Skeletal muscle tissue (tissue), 3 donors: ENCODE measurements at regions not wholly inside any gene's neighbourhood (a gene's known extent, or its start where the extent isn't known, plus 50 kb on each side); places are given as distances from the start of the nearest gene placed in this dataset.

Experiments
- H3K27ac ChIP-seq: one replicate; pipeline ENCODE4 v1.7.0; 2013; ENCODE audit warnings: mild to moderate bottlenecking, low read depth, low read length, inconsistent platforms
- H3K27me3 ChIP-seq, 3 donors: one replicate each; pipeline ENCODE4 v1.7.0; 2013; ENCODE audit warnings: low read length in 3 of 3; ENCODE audit not compliant: control insufficient read depth in 3 of 3, insufficient read depth in 3 of 3
- H3K36me3 ChIP-seq, 3 donors: one replicate each; pipeline ENCODE4 v1.7.0; 2013; ENCODE audit warnings: low read length in 3 of 3; ENCODE audit not compliant: control insufficient read depth in 3 of 3, insufficient read depth in 3 of 3
- H3K4me1 ChIP-seq, 3 donors: one replicate each; pipeline ENCODE4 v1.7.0; 2013; ENCODE audit warnings: low read length in 3 of 3, mild to moderate bottlenecking in 3 of 3; ENCODE audit not compliant: control insufficient read depth in 3 of 3, insufficient read depth in 3 of 3
- H3K4me3 ChIP-seq, 3 donors: one replicate each; pipeline ENCODE4 v1.7.0; 2013; ENCODE audit warnings: low read length in 3 of 3
- H3K9ac ChIP-seq, 3 donors: one replicate each; pipeline ENCODE4 v1.7.0; 2013; ENCODE audit warnings: low read length in 3 of 3, mild to moderate bottlenecking in 3 of 3, moderate library complexity in 2 of 3, low read depth in 1 of 3
- H3K9me3 ChIP-seq, 3 donors: one replicate each; pipeline ENCODE4 v1.7.0; 2013; ENCODE audit warnings: low read length in 3 of 3; ENCODE audit not compliant: control insufficient read depth in 3 of 3
- donor health status: Osteomylitis.

DNA sequence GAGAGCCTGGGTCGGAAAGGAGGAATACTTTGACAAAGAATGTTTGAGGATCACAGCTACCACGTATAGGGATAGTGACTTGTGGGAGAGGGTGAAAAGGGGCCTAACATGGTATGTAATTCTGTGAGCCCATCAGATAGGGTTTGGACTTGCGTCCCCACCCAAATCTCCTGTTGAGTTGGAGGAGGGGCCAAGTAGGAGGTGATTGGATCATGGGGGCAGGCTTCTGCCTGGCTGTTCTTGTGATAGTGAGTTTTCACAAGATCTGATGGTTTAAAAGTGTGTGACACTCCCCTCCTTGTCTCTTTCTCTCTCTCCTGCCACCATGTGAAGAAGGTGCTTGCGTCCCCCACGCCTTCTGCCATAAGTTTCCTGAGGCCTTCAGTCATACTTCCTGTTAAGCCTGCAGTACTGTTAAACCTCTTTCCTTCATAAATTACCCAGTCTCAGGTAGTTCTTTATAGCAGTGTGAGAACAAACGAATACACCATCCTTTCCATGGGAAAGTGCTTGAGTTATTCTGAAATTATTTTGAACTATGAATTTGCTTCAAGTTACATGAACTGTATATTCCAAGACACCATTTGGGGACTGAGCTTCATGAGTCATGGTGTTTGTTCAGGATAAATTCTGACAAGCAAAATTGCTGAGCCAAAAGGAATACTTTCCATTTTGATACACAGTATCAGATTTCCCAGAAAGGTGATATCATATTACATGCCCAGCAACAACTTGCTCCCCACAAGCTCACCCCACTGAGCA lies 68.8 kb upstream of the SSBP2 start:
- Histone ChIP-seq H3K27me3 (no peaks in the 10 kb centered on the region), H3K4me1 (peaks cover 0 to 9% (median 3%) of the 10 kb centered on the region in 3 donors), H3K4me3 (no peak overlapping the region), H3K36me3 (no peaks in the 10 kb centered on the region), H3K9ac (no peak overlapping the region), H3K27ac (peak overlapping the region; percentile 29), H3K9me3 (no peaks in the 10 kb centered on the region)

DNA sequence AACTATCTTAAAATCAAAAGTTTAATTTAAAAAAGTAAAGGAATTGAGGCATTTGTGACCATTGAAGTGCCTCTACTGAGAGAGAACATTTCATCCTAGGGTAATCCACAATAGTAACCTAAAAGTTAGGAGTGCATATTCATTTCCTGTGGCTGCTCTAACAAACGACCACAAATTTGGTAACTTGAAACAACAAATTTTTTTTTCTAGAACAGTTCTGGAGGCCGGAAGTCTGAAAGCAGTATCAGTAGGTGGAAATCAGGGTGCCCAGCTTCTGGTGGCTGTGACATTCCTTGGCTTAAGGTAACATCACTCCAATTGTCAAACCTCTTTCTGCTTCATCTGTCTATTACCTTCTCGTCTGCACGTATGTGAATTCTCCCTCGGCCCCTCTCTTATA lies 67.1 kb upstream of the SSBP2 start:
- Histone ChIP-seq H3K27ac (no peak overlapping the region), H3K9me3 (no peaks in the 10 kb centered on the region), H3K27me3 (no peaks in the 10 kb centered on the region), H3K4me1 (peaks cover 0 to 7% (median 3%) of the 10 kb centered on the region in 3 donors), H3K36me3 (no peaks in the 10 kb centered on the region), H3K4me3 (no peak overlapping the region), H3K9ac (no peak overlapping the region)

DNA sequence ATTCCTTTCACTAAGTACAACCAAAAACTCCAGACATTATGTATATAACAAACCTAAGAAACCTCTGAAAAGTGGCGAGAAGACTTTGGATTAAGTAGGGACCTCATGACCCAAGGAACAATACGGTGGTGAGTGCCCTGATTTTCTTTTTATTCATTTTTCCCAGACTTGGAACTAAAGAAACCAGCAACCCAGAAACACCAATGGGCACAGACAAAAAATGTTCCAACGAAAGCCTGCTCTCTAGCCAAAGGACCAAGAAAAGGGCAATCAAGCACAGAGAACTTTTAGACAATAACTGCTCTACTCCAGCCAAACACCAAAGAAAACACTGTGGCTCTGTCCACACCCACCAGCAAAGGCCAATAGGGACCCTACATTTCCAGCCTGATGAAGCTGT lies 66.2 kb upstream of the SSBP2 start:
- no peak overlapping the region for H3K4me3 ChIP-seq
- H3K27me3 ChIP-seq = no peaks in the 10 kb centered on the region
- H3K4me1 ChIP-seq = peaks cover 0 to 7% (median 3%) of the 10 kb centered on the region in 3 donors
- H3K36me3 ChIP-seq = no peaks in the 10 kb centered on the region
- H3K9ac ChIP-seq = no peak overlapping the region
- H3K27ac ChIP-seq = no peak overlapping the region
- no peaks in the 10 kb centered on the region for H3K9me3 ChIP-seq

DNA sequence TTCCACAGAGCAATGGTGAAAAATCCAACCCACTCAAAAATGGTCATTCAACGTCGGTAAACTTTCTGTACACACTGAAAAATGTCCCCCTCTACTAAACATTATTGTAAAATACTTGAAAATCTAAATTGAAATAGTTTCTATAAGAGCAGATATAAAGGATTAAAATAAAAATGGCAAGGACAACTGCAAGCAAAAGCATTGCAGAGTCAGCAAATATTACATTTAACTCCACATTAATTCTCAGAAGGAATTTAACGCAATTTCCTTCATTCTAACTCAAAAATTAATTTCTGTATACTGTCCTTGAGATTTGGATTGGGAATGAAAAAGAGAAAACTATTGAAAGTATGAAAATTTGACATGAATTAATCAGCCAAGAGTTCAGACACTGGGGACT lies 64.4 kb upstream of the SSBP2 start:
- Histone ChIP-seq H3K27me3 (no peaks in the 10 kb centered on the region), H3K4me3 (no peak overlapping the region), H3K9me3 (no peaks in the 10 kb centered on the region), H3K9ac (no peak overlapping the region), H3K36me3 (no peaks in the 10 kb centered on the region), H3K4me1 (peaks cover 0 to 7% (median 3%) of the 10 kb centered on the region in 3 donors), H3K27ac (no peak overlapping the region)

DNA sequence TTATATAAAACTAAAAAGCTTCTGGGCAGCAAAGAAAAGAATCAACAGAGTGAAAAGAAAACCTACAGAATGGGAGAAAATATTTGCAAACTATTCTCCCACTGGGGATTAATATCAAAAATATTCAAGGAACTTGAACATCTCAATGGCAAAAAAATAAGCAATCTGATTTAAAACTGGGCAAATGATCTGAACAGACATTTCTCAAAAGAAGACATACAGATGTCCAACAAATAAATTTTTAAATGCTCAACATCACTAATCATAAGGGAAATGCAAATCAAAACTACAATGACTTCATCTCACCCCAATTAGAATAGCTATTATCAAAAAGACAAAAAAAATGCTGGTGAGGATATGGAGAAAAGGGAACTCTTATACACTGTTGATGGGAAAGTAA lies 57.2 kb upstream of the SSBP2 start:
- H3K9me3 ChIP-seq = peaks cover 2 to 4% (median 3%) of the 10 kb centered on the region in 3 donors
- H3K9ac ChIP-seq = no peak overlapping the region
- H3K4me3 ChIP-seq = no peak overlapping the region
- no peaks in the 10 kb centered on the region for H3K27me3 ChIP-seq
- no peaks in the 10 kb centered on the region for H3K36me3 ChIP-seq
- no peaks in the 10 kb centered on the region for H3K4me1 ChIP-seq
- no peak overlapping the region for H3K27ac ChIP-seq

DNA sequence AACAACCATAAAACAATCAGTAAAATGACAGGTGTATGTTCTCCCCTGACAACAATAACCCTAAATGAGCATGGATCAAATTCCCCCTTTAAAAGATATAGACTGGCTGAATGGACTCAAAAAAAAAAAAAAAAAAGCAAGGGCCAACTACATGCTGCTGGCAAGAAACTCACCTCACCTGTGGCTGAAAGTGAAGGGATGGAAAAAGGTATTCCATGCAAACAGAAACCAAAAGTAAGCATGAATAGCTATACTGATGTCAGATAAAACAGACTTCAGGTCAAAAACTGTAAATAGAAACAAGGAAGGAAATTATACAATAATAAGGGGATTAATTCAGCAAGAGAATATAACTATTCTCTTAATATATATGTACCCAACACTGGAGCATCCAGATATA lies 54.2 kb upstream of the SSBP2 start:
- Histone ChIP-seq H3K27ac (no peak overlapping the region), H3K9ac (no peak overlapping the region), H3K9me3 (peaks cover 2 to 4% (median 3%) of the 10 kb centered on the region in 3 donors), H3K27me3 (no peaks in the 10 kb centered on the region), H3K4me1 (no peaks in the 10 kb centered on the region), H3K4me3 (no peak overlapping the region), H3K36me3 (no peaks in the 10 kb centered on the region)

DNA sequence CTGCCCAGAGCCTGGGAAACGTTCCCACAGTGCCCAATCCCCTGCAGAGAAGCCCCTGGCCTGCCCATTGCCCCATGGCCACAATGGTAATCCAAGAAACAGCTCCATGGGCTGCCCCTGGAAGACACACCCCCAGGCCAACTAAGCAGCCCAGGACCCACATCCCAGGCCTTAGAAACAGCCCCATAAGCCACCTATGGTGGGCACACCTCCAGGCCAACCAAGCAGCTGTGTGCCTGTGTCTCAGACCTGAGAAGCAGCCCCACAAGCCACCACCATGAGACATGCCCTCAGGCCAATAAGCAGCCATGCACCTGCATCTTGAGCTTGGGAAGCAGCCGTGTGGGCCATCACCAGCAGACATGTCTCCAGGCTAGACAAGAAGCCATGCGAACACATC lies 52.9 kb upstream of the SSBP2 start:
- Histone ChIP-seq H3K36me3 (no peaks in the 10 kb centered on the region), H3K9me3 (peaks cover 2 to 4% (median 3%) of the 10 kb centered on the region in 3 donors), H3K9ac (no peak overlapping the region), H3K27me3 (no peaks in the 10 kb centered on the region), H3K4me3 (no peak overlapping the region), H3K27ac (no peak overlapping the region), H3K4me1 (no peaks in the 10 kb centered on the region)

DNA sequence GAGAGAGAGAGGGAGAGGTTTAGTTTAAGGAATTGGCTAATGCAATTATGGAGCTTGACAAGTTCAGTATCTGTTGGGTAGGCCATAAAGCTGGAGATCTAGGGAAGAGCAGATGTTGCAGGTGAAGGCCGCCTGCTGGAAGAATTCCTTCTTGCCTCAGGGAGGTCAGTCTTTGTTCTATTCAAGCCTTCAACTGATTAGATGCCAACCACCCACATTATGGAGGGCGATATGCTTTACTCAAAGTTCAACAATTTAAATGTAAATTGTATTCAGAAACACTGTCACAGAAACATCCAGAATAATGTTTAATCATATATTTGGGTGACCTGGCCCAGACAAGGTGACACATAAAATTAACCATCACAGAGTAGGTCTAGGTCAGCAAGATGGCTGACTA lies 51.7 kb upstream of the SSBP2 start:
- Histone ChIP-seq H3K4me1 (no peaks in the 10 kb centered on the region), H3K9ac (no peak overlapping the region), H3K36me3 (no peaks in the 10 kb centered on the region), H3K27ac (no peak overlapping the region), H3K27me3 (no peaks in the 10 kb centered on the region), H3K9me3 (peaks cover 0 to 4% (median 2%) of the 10 kb centered on the region in 3 donors), H3K4me3 (no peak overlapping the region)

DNA sequence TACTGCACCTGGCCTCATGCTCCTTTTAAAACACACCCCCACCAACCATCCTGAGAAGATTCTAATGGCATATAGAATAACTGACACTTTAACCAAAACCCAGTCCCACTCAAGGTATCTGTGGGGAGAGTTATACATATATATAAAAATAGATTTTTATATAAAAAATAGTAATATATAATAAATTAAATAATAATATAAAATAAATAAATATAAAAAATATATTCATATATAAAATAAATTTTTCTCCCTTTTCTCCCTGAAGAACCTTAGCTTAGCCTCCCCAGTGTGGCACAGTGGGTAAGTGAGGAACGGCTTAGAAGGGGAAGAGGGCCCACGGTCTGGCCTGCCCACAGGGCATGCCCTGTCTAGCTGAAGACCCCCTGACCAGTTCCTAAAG lies 51.1 kb upstream of the SSBP2 start:
- Histone ChIP-seq H3K27me3 (no peaks in the 10 kb centered on the region), H3K9ac (no peak overlapping the region), H3K9me3 (peaks cover 0 to 1% (median 0%) of the 10 kb centered on the region in 3 donors), H3K27ac (no peak overlapping the region), H3K4me3 (no peak overlapping the region), H3K4me1 (no peaks in the 10 kb centered on the region), H3K36me3 (no peaks in the 10 kb centered on the region)

DNA sequence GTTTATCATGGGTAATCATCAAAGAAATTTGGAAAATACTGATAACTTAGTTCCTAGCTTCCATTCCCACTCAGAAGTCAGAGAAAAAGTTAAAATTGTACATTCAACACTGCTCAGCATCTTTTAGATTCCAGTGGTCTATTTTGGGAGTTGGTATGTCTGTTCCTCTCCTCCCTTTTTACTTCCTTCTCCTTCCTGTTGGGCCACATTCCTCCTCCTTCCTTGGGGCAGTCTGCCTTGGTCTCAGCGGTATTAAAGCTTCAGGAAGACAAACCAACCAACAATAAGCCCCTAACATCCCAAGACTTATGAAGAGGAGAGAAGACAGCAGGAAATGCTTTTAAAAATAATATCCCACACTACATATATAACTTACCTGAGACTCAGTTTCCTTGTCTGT lies 49.9 kb upstream of the SSBP2 start:
- Histone ChIP-seq H3K4me3 (no peak overlapping the region), H3K4me1 (no peaks in the 10 kb centered on the region), H3K9me3 (no peaks in the 10 kb centered on the region), H3K27ac (no peak overlapping the region), H3K9ac (no peak overlapping the region), H3K27me3 (no peaks in the 10 kb centered on the region), H3K36me3 (no peaks in the 10 kb centered on the region)
